Keratinocyte (primary cell): ENCODE measurements at regions not wholly inside any gene's neighbourhood (a gene's known extent, or its start where the extent isn't known, plus 50 kb on each side); places are given as distances from the start of the nearest gene placed in this dataset.

Source experiments
- CTCF ChIP-seq, 3 experiments: IDR thresholded peaks in 1 of 3; conservative IDR thresholded peaks in 1 of 3; optimal IDR thresholded peaks in 1 of 3; 2 replicates in 2 of 3; 3 replicates in 1 of 3; pipeline versions ENCODE3 to v1.5.1; 2011; ENCODE audit warnings: low read length in 3 of 3, mild to moderate bottlenecking in 3 of 3, moderate library complexity in 2 of 3, control low read depth in 1 of 3, inconsistent platforms in 1 of 3; ENCODE audit not compliant: insufficient read depth in 2 of 3; ENCODE audit errors: extremely low read depth in 1 of 3
- EZH2 ChIP-seq: IDR thresholded peaks from one replicate; pipeline ENCODE4 v1.6.1; 2012; ENCODE audit warnings: inconsistent platforms, mild to moderate bottlenecking, low read length, moderate library complexity

- TF ChIP-seq EZH2 (no peak), CTCF (optimal IDR thresholded peaks at IDR 0.05 in 1 of 3, IDR thresholded peaks at IDR 0.05 in 1 of 3, conservative IDR thresholded peaks at IDR 0.05 in 1 of 3; ENCODE audit: extremely low read depth in 1 of 3, insufficient read depth in 2 of 3, low read length in 3 of 3) (no peak)
Observed at GRCh38 chrX:55996649-55997048, 235.5 kb upstream of the KLF8 start.
